H9 (cell line): ENCODE measurements at regions not wholly inside any gene's neighbourhood (a gene's known extent, or its start where the extent isn't known, plus 50 kb on each side); places are given as distances from the start of the nearest gene placed in this dataset.

Experiments
- DNase-seq: peaks from one replicate; pipeline ENCODE4 v3.0.0-alpha.2; 2017
- H2AFZ ChIP-seq: one replicate; pipeline ENCODE4 v1.6.1; 2013; ENCODE audit warnings: mild to moderate bottlenecking, low read length, control low read depth, moderate library complexity
- H2AK5ac ChIP-seq: 2 replicates; pipeline ENCODE4 v1.6.1; 2013; ENCODE audit warnings: low read length, control low read depth, mixed read lengths; ENCODE audit not compliant: insufficient read length
- H2BK120ac ChIP-seq: one replicate; pipeline ENCODE4 v1.6.1; 2013; ENCODE audit warnings: low read depth, mild to moderate bottlenecking, low read length, control low read depth, inconsistent platforms; ENCODE audit not compliant: poor library complexity, severe bottlenecking
- H2BK12ac ChIP-seq: 2 replicates; pipeline ENCODE4 v1.6.1; 2013; ENCODE audit warnings: low read length, control low read depth, mixed read lengths, low read depth; ENCODE audit not compliant: insufficient read length
- H2BK15ac ChIP-seq: 2 replicates; pipeline ENCODE4 v1.6.1; 2013; ENCODE audit warnings: low read depth, low read length, control low read depth
- H2BK20ac ChIP-seq: one replicate; pipeline ENCODE4 v1.6.1; 2013; ENCODE audit warnings: low read depth, mild to moderate bottlenecking, low read length, control low read depth, inconsistent platforms; ENCODE audit not compliant: poor library complexity, severe bottlenecking
- H2BK5ac ChIP-seq: 2 replicates; pipeline ENCODE4 v1.6.1; 2013; ENCODE audit warnings: low read length, control low read depth, mixed read lengths; ENCODE audit not compliant: insufficient read length
- H3K14ac ChIP-seq: 2 replicates; pipeline ENCODE4 v1.6.1; 2013; ENCODE audit warnings: low read length, control low read depth; ENCODE audit not compliant: insufficient read depth
- H3K18ac ChIP-seq: 2 replicates; pipeline ENCODE4 v1.6.1; 2013; ENCODE audit warnings: low read depth, mild to moderate bottlenecking, mixed read lengths, low read length, control low read depth; ENCODE audit not compliant: insufficient read length
- H3K23ac ChIP-seq: 2 replicates; pipeline ENCODE4 v1.6.1; 2013; ENCODE audit warnings: low read length, control low read depth, mixed read lengths, low read depth; ENCODE audit not compliant: insufficient read length
- H3K23me2 ChIP-seq: 2 replicates; pipeline ENCODE4 v1.6.1; 2013; ENCODE audit warnings: low read depth, mild to moderate bottlenecking, mixed read lengths, low read length, control low read depth; ENCODE audit not compliant: insufficient read length, poor library complexity, severe bottlenecking
- H3K27ac ChIP-seq: 2 replicates; pipeline ENCODE4 v1.5.1; 2013; ENCODE audit warnings: low read length, control low read depth, mixed read lengths, low read depth; ENCODE audit not compliant: insufficient read length
- H3K27me3 ChIP-seq: 2 replicates; pipeline ENCODE4 v1.6.1; 2013; ENCODE audit warnings: low read length, control low read depth, inconsistent platforms; ENCODE audit not compliant: insufficient read depth
- H3K4ac ChIP-seq: 2 replicates; pipeline ENCODE4 v1.6.1; 2013; ENCODE audit warnings: low read depth, mild to moderate bottlenecking, control low read depth, inconsistent platforms, low read length, moderate library complexity
- H3K4me1 ChIP-seq: 2 replicates; pipeline ENCODE4 v1.6.1; 2013; ENCODE audit warnings: low read length, control low read depth, inconsistent platforms; ENCODE audit not compliant: insufficient read depth
- H3K4me2 ChIP-seq: 2 replicates; pipeline ENCODE4 v1.6.1; 2013; ENCODE audit warnings: low read length, control low read depth, mixed read lengths; ENCODE audit not compliant: insufficient read length, insufficient read depth
- H3K56ac ChIP-seq: 2 replicates; pipeline ENCODE4 v1.6.1; 2013; ENCODE audit warnings: low read depth, mild to moderate bottlenecking, mixed read lengths, low read length, control low read depth; ENCODE audit not compliant: insufficient read length
- H3K79me1 ChIP-seq: 2 replicates; pipeline ENCODE4 v1.6.1; 2013; ENCODE audit warnings: low read depth, mild to moderate bottlenecking, moderate library complexity, low read length, control low read depth, inconsistent platforms; ENCODE audit not compliant: insufficient read depth, poor library complexity, severe bottlenecking
- H3K79me2 ChIP-seq: 2 replicates; pipeline ENCODE4 v1.6.1; 2013; ENCODE audit warnings: low read length, control low read depth, inconsistent platforms; ENCODE audit not compliant: insufficient read depth
- H3K9ac ChIP-seq: 2 replicates; pipeline ENCODE4 v1.6.1; 2013; ENCODE audit warnings: low read length, control low read depth, mixed read lengths; ENCODE audit not compliant: insufficient read length; ENCODE audit errors: extremely low read depth
- H3K9me3 ChIP-seq: one replicate; pipeline ENCODE4 v1.6.1; 2013; ENCODE audit warnings: low read depth, low read length, inconsistent platforms; ENCODE audit not compliant: control insufficient read depth
- H3T11ph ChIP-seq: one replicate; pipeline ENCODE4 v1.6.1; 2013; ENCODE audit warnings: mild to moderate bottlenecking, low read length, control low read depth, inconsistent platforms
- H4K20me1 ChIP-seq: one replicate; pipeline ENCODE4 v1.6.1; 2013; ENCODE audit not compliant: control insufficient read depth, insufficient read length, insufficient read depth
- H4K5ac ChIP-seq: 2 replicates; pipeline ENCODE4 v1.6.1; 2013; ENCODE audit warnings: low read depth, mild to moderate bottlenecking, mixed read lengths, low read length, control low read depth; ENCODE audit not compliant: insufficient read length
- H4K8ac ChIP-seq: replicated peaks from 2 replicates; pipeline ENCODE4 v1.6.1; 2013; ENCODE audit warnings: low read length, control low read depth, mixed read lengths, low read depth; ENCODE audit not compliant: insufficient read length
- H4K91ac ChIP-seq: 2 replicates; pipeline ENCODE4 v1.6.1; 2013; ENCODE audit warnings: low read depth, mild to moderate bottlenecking, moderate library complexity, mixed read lengths, low read length, control low read depth; ENCODE audit not compliant: insufficient read length
- H3K27ac Mint-ChIP-seq, 3 experiments: 2 replicates in 2 of 3; 3 replicates in 1 of 3; pipeline ENCODE4 v1.8.0; 2020 to 2021; ENCODE audit warnings: mixed read lengths in 3 of 3, mild to moderate bottlenecking in 1 of 3, moderate library complexity in 1 of 3
- H3K27me3 Mint-ChIP-seq: 2 replicates; pipeline ENCODE4 v1.8.0; 2021; ENCODE audit warnings: low read depth, mild to moderate bottlenecking, moderate library complexity, mixed read lengths
- H3K36me3 Mint-ChIP-seq, 3 experiments: 2 replicates in 2 of 3; 3 replicates in 1 of 3; pipeline ENCODE4 v1.8.0; 2020 to 2021; ENCODE audit warnings: low read depth in 3 of 3, mixed read lengths in 3 of 3; ENCODE audit not compliant: insufficient read depth in 1 of 3
- H3K4me1 Mint-ChIP-seq, 2 experiments: 2 replicates each; pipeline ENCODE4 v1.8.0; 2020; ENCODE audit warnings: mixed read lengths in 2 of 2
- H3K4me3 Mint-ChIP-seq, 2 experiments: 2 replicates in 1 of 2; 3 replicates in 1 of 2; pipeline ENCODE4 v1.8.0; 2020 to 2021; ENCODE audit warnings: mild to moderate bottlenecking in 2 of 2, mixed read lengths in 2 of 2, moderate library complexity in 1 of 2
- H3K9me3 Mint-ChIP-seq, 2 experiments: 2 replicates in 1 of 2; 3 replicates in 1 of 2; pipeline ENCODE4 v1.8.0; 2020; ENCODE audit warnings: mild to moderate bottlenecking in 2 of 2, mixed read lengths in 2 of 2, moderate library complexity in 1 of 2
- WGBS: extraction: QIAGEN DNeasy Blood & Tissue Kit; methylation state at CpG from one replicate; pipeline ENCODE4 v1.1.7; 2013; ENCODE audit warnings: missing lambda C conversion rate, low lambda C conversion rate, mixed read lengths; ENCODE audit not compliant: insufficient read length; ENCODE audit errors: extremely low coverage; 5-methylcytosine and 5-hydroxymethylcytosine counted together
- TF ChIP-seq, protein P1 (sequence below): fragments of 200-600 bp; sonication (generic); conservative IDR thresholded peaks from 3 replicates; pipeline ENCODE4 v1.8.0; 2021; ENCODE audit warnings: antibody characterized with exemption, mild to moderate bottlenecking

DNA sequence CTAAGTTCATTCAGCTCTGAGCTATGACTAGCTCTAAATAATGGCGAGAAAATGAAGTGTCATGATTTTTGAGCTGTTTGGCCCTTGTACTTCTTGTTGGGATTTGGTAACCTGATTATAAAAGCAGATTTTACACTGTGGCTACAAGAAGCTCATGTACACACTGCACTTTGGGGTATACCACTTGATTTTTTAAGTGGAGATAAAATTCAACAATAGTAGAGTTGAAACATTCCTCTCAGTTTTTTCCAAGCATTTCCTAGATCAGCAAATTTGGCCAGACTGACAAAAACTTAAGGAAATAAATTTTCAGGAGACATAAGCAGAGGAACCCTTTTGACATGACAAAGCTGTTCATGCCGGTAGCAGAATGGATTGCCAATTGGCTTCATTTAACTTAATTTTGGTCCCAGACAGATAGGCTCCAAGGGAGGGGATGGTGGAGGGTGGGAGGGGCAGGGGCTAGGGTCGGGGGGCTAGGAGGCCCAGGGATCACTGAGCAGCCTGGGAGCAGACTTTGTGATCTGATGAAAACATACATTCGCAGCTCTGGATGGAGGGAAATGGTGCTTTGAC lies 575.9 kb downstream of the METTL15 start:
- WGBS, result no CpG with 5 or more reads among the region's 4 CpGs
- Histone ChIP-seq H3K27me3 (no peaks in the 10 kb centered on the region), H3K23ac (no peak overlapping the region), H3K79me1 (no peaks in the 10 kb centered on the region), H3K23me2 (no peaks in the 10 kb centered on the region), H4K8ac (no peak overlapping the region), H3K9me3 (no peaks in the 10 kb centered on the region), H3T11ph (no peak overlapping the region), H2BK15ac (no peak overlapping the region), H4K20me1 (no peaks in the 10 kb centered on the region), H4K5ac (no peak overlapping the region), H3K4me1 (no peaks in the 10 kb centered on the region), H2AFZ (no peak overlapping the region), H3K18ac (no peak overlapping the region), H2BK20ac (no peak overlapping the region), H3K56ac (no peak overlapping the region), H4K91ac (no peak overlapping the region), H2BK120ac (no peak overlapping the region), H3K4me2 (no peak overlapping the region), H3K4ac (no peak overlapping the region), H2BK5ac (no peak overlapping the region), H3K14ac (no peak overlapping the region), H3K9ac (no peak overlapping the region), H2BK12ac (no peak overlapping the region), H3K27ac (no peak overlapping the region), H2AK5ac (no peak overlapping the region), H3K79me2 (no peaks in the 10 kb centered on the region)
- no peaks in the 10 kb centered on the region for H3K9me3 Mint-ChIP-seq
- DNase-seq, result no peak
- no peaks in the 10 kb centered on the region; a peak in 1 of 7 replicates for H3K36me3 Mint-ChIP-seq
- no peak overlapping the region for H3K4me3 Mint-ChIP-seq
- H3K27me3 Mint-ChIP-seq, result no peaks in the 10 kb centered on the region
- no peaks in the 10 kb centered on the region for H3K4me1 Mint-ChIP-seq
- TF ChIP-seq, protein P1, sequence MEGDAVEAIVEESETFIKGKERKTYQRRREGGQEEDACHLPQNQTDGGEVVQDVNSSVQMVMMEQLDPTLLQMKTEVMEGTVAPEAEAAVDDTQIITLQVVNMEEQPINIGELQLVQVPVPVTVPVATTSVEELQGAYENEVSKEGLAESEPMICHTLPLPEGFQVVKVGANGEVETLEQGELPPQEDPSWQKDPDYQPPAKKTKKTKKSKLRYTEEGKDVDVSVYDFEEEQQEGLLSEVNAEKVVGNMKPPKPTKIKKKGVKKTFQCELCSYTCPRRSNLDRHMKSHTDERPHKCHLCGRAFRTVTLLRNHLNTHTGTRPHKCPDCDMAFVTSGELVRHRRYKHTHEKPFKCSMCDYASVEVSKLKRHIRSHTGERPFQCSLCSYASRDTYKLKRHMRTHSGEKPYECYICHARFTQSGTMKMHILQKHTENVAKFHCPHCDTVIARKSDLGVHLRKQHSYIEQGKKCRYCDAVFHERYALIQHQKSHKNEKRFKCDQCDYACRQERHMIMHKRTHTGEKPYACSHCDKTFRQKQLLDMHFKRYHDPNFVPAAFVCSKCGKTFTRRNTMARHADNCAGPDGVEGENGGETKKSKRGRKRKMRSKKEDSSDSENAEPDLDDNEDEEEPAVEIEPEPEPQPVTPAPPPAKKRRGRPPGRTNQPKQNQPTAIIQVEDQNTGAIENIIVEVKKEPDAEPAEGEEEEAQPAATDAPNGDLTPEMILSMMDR, result no peak
- no peak overlapping the region for H3K27ac Mint-ChIP-seq
